HepG2 (cell line): ENCODE measurements at regions not wholly inside any gene's neighbourhood (a gene's known extent, or its start where the extent isn't known, plus 50 kb on each side); places are given as distances from the start of the nearest gene placed in this dataset.

Experiments used
- ATAC-seq: fragments of 200-7000 bp; cut with Tn5 transposase; 3 replicates; pipeline ENCODE4 v1.9.1; 2020; ENCODE audit warnings: mild to moderate bottlenecking, moderate library complexity
- BruUV-seq: library from RNA; stranded (reverse); fragments of 400-500 nt; replicated peaks from 2 replicates; lab custom pipeline; 2021; lab: Mats Ljungman, UMichigan
- CTCF ChIA-PET: fragments of 300-600 bp; formaldehyde crosslinking; extraction: SDS; loops from one replicate; lab custom pipeline; 2021; ENCODE audit warnings: low total read pairs, inconsistent platforms, low intra/inter-chr PET ratio; lab: Yijun Ruan, JAX
- POLR2A ChIA-PET: fragments of 350-600 bp; sonication (Branson Sonifier 250); formaldehyde crosslinking; loops from one replicate; lab custom pipeline; 2020; ENCODE audit warnings: antibody characterized with exemption, inconsistent platforms; lab: Yijun Ruan, JAX
- DNase-seq: peaks from one replicate; pipeline ENCODE4 v3.0.0-alpha.2; 2015; ENCODE audit warnings: low spot score
- FAIRE-seq: peaks from 3 replicates; lab custom pipeline; 2011; peaks lifted over from hg19 to GRCh38; lab: Jason Lieb, UNC
- H2AFZ ChIP-seq: one replicate; pipeline ENCODE4 v1.6.1; 2011; ENCODE audit warnings: low read length, inconsistent platforms
- H3K27ac ChIP-seq: fragments of 300-600 bp; 3 replicates; pipeline ENCODE4 v1.8.0; 2011; ENCODE audit warnings: mixed run types, mild to moderate bottlenecking, mixed read lengths, low read length, inconsistent platforms; ENCODE audit not compliant: insufficient read depth; ENCODE audit errors: extremely low read length
- H3K27me3 ChIP-seq, 2 experiments: fragments of 200-600 bp in 1 of 2; 2 replicates in 1 of 2; 3 replicates in 1 of 2; pipeline versions ENCODE4 v1.6.0 to v1.8.0; 2011; ENCODE audit warnings: low read length in 2 of 2, mild to moderate bottlenecking in 2 of 2, moderate library complexity in 2 of 2, inconsistent platforms in 1 of 2; ENCODE audit not compliant: insufficient read depth in 2 of 2, control insufficient read depth in 1 of 2
- H3K36me3 ChIP-seq, 2 experiments: fragments of 200-600 bp in 1 of 2; replicated peaks in 1 of 2; 2 replicates in 1 of 2; 3 replicates in 1 of 2; pipeline versions ENCODE4 v1.5.1 to v1.8.0; 2011; ENCODE audit warnings: low read length in 2 of 2, inconsistent platforms in 1 of 2; ENCODE audit not compliant: insufficient read depth in 2 of 2, control insufficient read depth in 1 of 2
- H3K4me1 ChIP-seq: 2 replicates; pipeline ENCODE4 v1.5.1; 2012; ENCODE audit warnings: low read length, inconsistent platforms; ENCODE audit not compliant: insufficient read depth
- H3K4me2 ChIP-seq: 2 replicates; pipeline ENCODE4 v1.6.0; 2011; ENCODE audit warnings: low read depth, low read length, inconsistent platforms
- H3K4me3 ChIP-seq, 3 experiments: fragments of 200-600 bp in 1 of 3; sonication (generic), shearing (Covaris generic) in 1 of 3; replicated peaks in 1 of 3; 2 replicates each; pipeline ENCODE4 v1.5.1; 2011 to 2016; ENCODE audit warnings: low read length in 3 of 3, inconsistent platforms in 2 of 3, low read depth in 2 of 3, mild to moderate bottlenecking in 2 of 3, control low read depth in 1 of 3, mixed read lengths in 1 of 3; ENCODE audit not compliant: insufficient read depth in 1 of 3
- H3K79me2 ChIP-seq: one replicate; pipeline ENCODE4 v1.6.1; 2011; ENCODE audit warnings: low read length, inconsistent platforms; ENCODE audit not compliant: insufficient read depth
- H3K9ac ChIP-seq: 2 replicates; pipeline ENCODE4 v1.6.0; 2011; ENCODE audit warnings: mild to moderate bottlenecking, low read depth, low read length, inconsistent platforms; ENCODE audit not compliant: insufficient read depth
- H3K9me3 ChIP-seq: 2 replicates; pipeline ENCODE4 v1.5.1; 2012; ENCODE audit warnings: mild to moderate bottlenecking, low read length
- H4K20me1 ChIP-seq: 2 replicates; pipeline ENCODE4 v1.6.0; 2011; ENCODE audit warnings: inconsistent platforms, mild to moderate bottlenecking, low read length, moderate library complexity; ENCODE audit not compliant: insufficient read depth
- MAFK ChIP-seq, 2 experiments: IDR thresholded peaks in 1 of 2; conservative IDR thresholded peaks in 1 of 2; 2 replicates each; pipeline ENCODE4 v1.6.1; 2011; ENCODE audit warnings: improper control_type of control experiment in 2 of 2, low read length in 2 of 2
- MXD4 ChIP-seq: IDR thresholded peaks from 2 replicates; pipeline ENCODE4 v1.6.1; 2016; ENCODE audit warnings: mild to moderate bottlenecking, missing biosample characterization, missing genetic modification reagents
- ZNF713 ChIP-seq: sonication (generic); formaldehyde crosslinking; IDR thresholded peaks from 2 replicates; pipeline ENCODE4 v1.4.0; 2020; ENCODE audit warnings: mild to moderate bottlenecking, missing genetic modification reagents
- WGBS: methylation state at CpG from one replicate; pipeline ENCODE4 v1.1.6; 2017; ENCODE audit warnings: low lambda C conversion rate; 5-methylcytosine and 5-hydroxymethylcytosine counted together
- in situ Hi-C: cut with HindIII; loops from 2 replicates; pipeline ENCODE4 v1.10.0; 2017; ENCODE audit warnings: low pct_unique_long_range_greater_than_20kb; ENCODE audit not compliant: extremely low pct_ligation_motif_present
- intact Hi-C: fragments of 100-400 bp; cut with micrococcal nuclease; formaldehyde crosslinking; loops from one replicate; pipeline ENCODE4 v1.10.0; 2022; ENCODE audit not compliant: unreplicated experiment

DNA sequence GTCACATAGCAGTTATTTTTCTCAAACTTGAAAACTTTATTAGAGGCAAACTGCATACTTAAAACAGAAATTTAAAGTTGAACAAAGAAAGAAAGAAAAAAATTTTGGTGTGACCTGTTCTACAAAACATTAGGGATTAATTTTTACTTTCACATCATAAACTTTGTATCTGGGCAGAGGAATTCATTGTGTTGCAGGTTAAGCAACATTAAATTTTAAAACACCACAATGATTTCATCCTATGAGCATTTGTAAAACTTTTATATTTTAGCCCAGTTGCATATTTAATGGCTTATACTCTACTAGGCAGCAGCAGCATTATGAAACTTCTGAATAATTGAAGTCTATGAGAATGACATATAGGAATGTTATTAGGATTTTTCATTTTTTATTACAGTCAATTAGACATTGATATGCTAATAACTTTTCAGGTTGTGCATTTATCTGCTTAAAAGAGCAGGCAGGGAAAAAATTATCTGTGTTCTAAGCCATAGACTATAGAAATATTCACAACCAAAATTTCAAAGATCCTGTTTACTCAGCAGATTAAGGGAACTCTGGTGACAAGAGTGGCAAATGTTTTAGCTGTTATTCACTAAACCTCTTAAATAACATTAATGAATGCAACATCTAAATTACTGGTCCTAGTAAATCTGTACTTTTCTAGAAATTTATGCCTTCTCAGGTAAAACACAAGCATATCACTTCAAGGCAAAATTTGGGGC is 1088.5 kb upstream of the CDH6 start:
- Histone ChIP-seq H3K4me1 (no peaks in the 10 kb centered on the region), H3K36me3 (no peaks in the 10 kb centered on the region), H3K27me3 (no peaks in the 10 kb centered on the region), H2AFZ (no peak overlapping the region), H4K20me1 (no peaks in the 10 kb centered on the region), H3K9me3 (no peaks in the 10 kb centered on the region), H3K9ac (no peak overlapping the region), H3K27ac (no peak overlapping the region), H3K4me3 (no peak overlapping the region), H3K79me2 (no peaks in the 10 kb centered on the region), H3K4me2 (no peak overlapping the region)
- ChIA-PET POLR2A (no interaction called here), CTCF (no interaction called here)
- ATAC-seq = no peak
- FAIRE-seq = no peak
- intact Hi-C loops (no loop called here), in situ Hi-C loops (no loop called here)
- BruUV-seq = no TSS peak
- DNase-seq = no peak
- TF ChIP-seq MAFK (conservative IDR thresholded peaks at IDR 0.05 in 1 of 2, IDR thresholded peaks at IDR 0.05 in 1 of 2; ENCODE audit: low read length in 2 of 2) (peak in 1 of 2 experiments; percentile 28; a peak in 1 of 4 replicates), ZNF713 (CRISPR knock-in tag) (no peak)

- no peak for TF ChIP-seq MXD4
- BruUV-seq = no TSS peak
- WGBS = 53% methylated on average over 7 of the region's 7 CpGs
- ATAC-seq (no peak), FAIRE-seq (no peak), DNase-seq (no peak)
- Histone ChIP-seq H3K27ac (no peak overlapping the region), H3K4me2 (no peak overlapping the region), H3K4me3 (no peak overlapping the region), H3K9me3 (no peaks in the 10 kb centered on the region), H4K20me1 (no peaks in the 10 kb centered on the region), H2AFZ (no peak overlapping the region), H3K79me2 (no peaks in the 10 kb centered on the region), H3K9ac (no peak overlapping the region), H3K27me3 (no peaks in the 10 kb centered on the region), H3K4me1 (no peaks in the 10 kb centered on the region), H3K36me3 (no peaks in the 10 kb centered on the region)
- intact Hi-C loops = no loop called here
- POLR2A ChIA-PET = no interaction called here
- CTCF ChIA-PET = no interaction called here
- in situ Hi-C loops = no loop called here
Observed at GRCh38 chr5:30103452-30104202, 1089.9 kb upstream of the CDH6 start.
